Mesenchymal stem cell (in vitro differentiated cells and primary cell): ENCODE measurements at regions not wholly inside any gene's neighbourhood (a gene's known extent, or its start where the extent isn't known, plus 50 kb on each side); places are given as distances from the start of the nearest gene placed in this dataset.

Source experiments
- DNase-seq: peaks from one replicate; pipeline ENCODE4 v3.0.0-alpha.2; 2013
- H2AFZ ChIP-seq: one replicate; pipeline ENCODE4 v1.6.1; 2013; ENCODE audit warnings: low read depth, mild to moderate bottlenecking, control low read depth, inconsistent platforms, low read length, moderate library complexity
- H2AK5ac ChIP-seq: 2 replicates; pipeline ENCODE4 v1.6.1; 2013; ENCODE audit warnings: low read length, moderate library complexity, mild to moderate bottlenecking, inconsistent platforms; ENCODE audit not compliant: severe bottlenecking
- H2BK120ac ChIP-seq: one replicate; pipeline ENCODE4 v1.6.1; 2013; ENCODE audit warnings: low read depth, mild to moderate bottlenecking, inconsistent platforms, low read length, moderate library complexity
- H2BK12ac ChIP-seq, 2 experiments: one replicate each; pipeline ENCODE4 v1.6.1; 2013; ENCODE audit warnings: inconsistent platforms in 2 of 2, low read length in 2 of 2, mild to moderate bottlenecking in 2 of 2, moderate library complexity in 2 of 2, control low read depth in 1 of 2
- H2BK15ac ChIP-seq: one replicate; pipeline ENCODE4 v1.6.1; 2013; ENCODE audit warnings: mild to moderate bottlenecking, low read depth, inconsistent platforms; ENCODE audit not compliant: poor library complexity, severe bottlenecking
- H2BK5ac ChIP-seq: 2 replicates; pipeline ENCODE4 v1.6.1; 2013; ENCODE audit warnings: low read depth, mild to moderate bottlenecking, low read length, control low read depth, inconsistent platforms; ENCODE audit not compliant: poor library complexity, severe bottlenecking
- H3K14ac ChIP-seq, 2 experiments: one replicate each; pipeline ENCODE4 v1.6.1; 2013; ENCODE audit warnings: inconsistent platforms in 2 of 2, low read length in 2 of 2, control low read depth in 1 of 2, mild to moderate bottlenecking in 1 of 2, moderate library complexity in 1 of 2
- H3K18ac ChIP-seq, 2 experiments: one replicate each; pipeline ENCODE4 v1.6.1; 2013; ENCODE audit warnings: inconsistent platforms in 2 of 2, low read length in 2 of 2, control low read depth in 1 of 2, low read depth in 1 of 2, mild to moderate bottlenecking in 1 of 2
- H3K23ac ChIP-seq, 2 experiments: one replicate each; pipeline ENCODE4 v1.6.1; 2013; ENCODE audit warnings: inconsistent platforms in 2 of 2, low read length in 2 of 2, mild to moderate bottlenecking in 2 of 2, moderate library complexity in 2 of 2, control low read depth in 1 of 2
- H3K27ac ChIP-seq: 2 replicates; pipeline ENCODE4 v1.5.1; 2013; ENCODE audit warnings: mild to moderate bottlenecking, moderate library complexity, low read length, control low read depth, inconsistent platforms; ENCODE audit not compliant: poor library complexity, severe bottlenecking
- H3K27me3 ChIP-seq, 2 experiments: 2 replicates each; pipeline versions ENCODE4 v1.6.1 to v1.7.0; 2013; ENCODE audit warnings: low read length in 2 of 2, mild to moderate bottlenecking in 2 of 2, moderate library complexity in 2 of 2, control low read depth in 1 of 2, inconsistent platforms in 1 of 2; ENCODE audit not compliant: control insufficient read depth in 1 of 2, insufficient read depth in 1 of 2
- H3K36me3 ChIP-seq, 2 experiments: 2 replicates each; pipeline versions ENCODE4 v1.6.1 to v1.7.0; 2013; ENCODE audit warnings: low read length in 2 of 2, control low read depth in 1 of 2, inconsistent platforms in 1 of 2, low read depth in 1 of 2, mild to moderate bottlenecking in 1 of 2; ENCODE audit not compliant: insufficient read depth in 2 of 2, control insufficient read depth in 1 of 2
- H3K4ac ChIP-seq, 2 experiments: one replicate each; pipeline ENCODE4 v1.6.1; 2013; ENCODE audit warnings: inconsistent platforms in 2 of 2, low read length in 2 of 2, mild to moderate bottlenecking in 2 of 2, moderate library complexity in 2 of 2, control low read depth in 1 of 2, low read depth in 1 of 2
- H3K4me1 ChIP-seq: 2 replicates; pipeline ENCODE4 v1.6.1; 2013; ENCODE audit warnings: low read depth, low read length, control low read depth; ENCODE audit not compliant: control insufficient read depth, insufficient read depth
- H3K4me2 ChIP-seq: 2 replicates; pipeline ENCODE4 v1.6.1; 2013; ENCODE audit warnings: low read length, mild to moderate bottlenecking, inconsistent platforms; ENCODE audit not compliant: poor library complexity, severe bottlenecking
- H3K4me3 ChIP-seq, 2 experiments: 2 replicates each; pipeline versions ENCODE4 v1.5.1 to v1.7.0; 2013; ENCODE audit warnings: low read length in 2 of 2, mild to moderate bottlenecking in 2 of 2, control low read depth in 1 of 2, low read depth in 1 of 2; ENCODE audit not compliant: insufficient read depth in 1 of 2
- H3K79me1 ChIP-seq: replicated peaks from 2 replicates; pipeline ENCODE4 v1.6.1; 2013; ENCODE audit warnings: mild to moderate bottlenecking, control low read depth, low read length, inconsistent platforms; ENCODE audit not compliant: poor library complexity, severe bottlenecking
- H3K9ac ChIP-seq: 2 replicates; pipeline ENCODE4 v1.7.0; 2013; ENCODE audit warnings: mild to moderate bottlenecking, low read length, moderate library complexity
- H3K9me3 ChIP-seq: 2 replicates; pipeline ENCODE4 v1.7.0; 2013; ENCODE audit warnings: mild to moderate bottlenecking, low read length; ENCODE audit not compliant: control insufficient read depth
- H4K8ac ChIP-seq: one replicate; pipeline ENCODE4 v1.6.1; 2013; ENCODE audit warnings: inconsistent platforms, mild to moderate bottlenecking, low read length, moderate library complexity
- H4K91ac ChIP-seq: one replicate; pipeline ENCODE4 v1.6.1; 2013; ENCODE audit warnings: mild to moderate bottlenecking, low read length, inconsistent platforms
- WGBS: methylation state at CpG from one replicate; pipeline ENCODE4 v1.1.7; 2013; ENCODE audit warnings: mixed read lengths; 5-methylcytosine and 5-hydroxymethylcytosine counted together

GRCh38 chr2:185952100-185952499 is 213.5 kb downstream of the FSIP2 start:
- H3K9me3 ChIP-seq = peaks cover 20% of the 10 kb centered on the region
- no peaks in the 10 kb centered on the region for H3K4me1 ChIP-seq
- no peak overlapping the region for H2AFZ ChIP-seq
- WGBS = no CpG with 5 or more reads among the region's 3 CpGs
- no peak overlapping the region for H3K18ac ChIP-seq
- no peak overlapping the region for H3K4ac ChIP-seq
- no peak overlapping the region for H4K8ac ChIP-seq
- H3K14ac ChIP-seq = no peak overlapping the region
- H3K4me2 ChIP-seq = no peak overlapping the region
- H3K27ac ChIP-seq = no peak overlapping the region
- no peak overlapping the region for H2AK5ac ChIP-seq
- no peaks in the 10 kb centered on the region for H3K79me1 ChIP-seq
- H3K9ac ChIP-seq = no peak overlapping the region
- H3K27me3 ChIP-seq = no peaks in the 10 kb centered on the region
- H2BK120ac ChIP-seq = no peak overlapping the region
- DNase-seq = no peak
- H2BK12ac ChIP-seq = no peak overlapping the region
- H4K91ac ChIP-seq = no peak overlapping the region
- no peak overlapping the region for H2BK5ac ChIP-seq
- no peak overlapping the region for H2BK15ac ChIP-seq
- no peak overlapping the region for H3K23ac ChIP-seq
- no peaks in the 10 kb centered on the region for H3K36me3 ChIP-seq
- no peak overlapping the region for H3K4me3 ChIP-seq

GRCh38 chr2:185954389-185954788 is 215.8 kb downstream of the FSIP2 start:
- no peak overlapping the region for H2AFZ ChIP-seq
- H3K4ac ChIP-seq = no peak overlapping the region
- WGBS = 65% methylated on average over 2 of the region's 2 CpGs
- H3K27ac ChIP-seq = no peak overlapping the region
- no peak overlapping the region for H2AK5ac ChIP-seq
- no peak overlapping the region for H3K18ac ChIP-seq
- no peaks in the 10 kb centered on the region for H3K4me1 ChIP-seq
- H3K9me3 ChIP-seq = peaks cover 16% of the 10 kb centered on the region
- H2BK12ac ChIP-seq = no peak overlapping the region
- no peak overlapping the region for H2BK15ac ChIP-seq
- no peaks in the 10 kb centered on the region for H3K36me3 ChIP-seq
- H3K4me3 ChIP-seq = no peak overlapping the region
- H2BK120ac ChIP-seq = no peak overlapping the region
- H2BK5ac ChIP-seq = no peak overlapping the region
- H3K79me1 ChIP-seq = no peaks in the 10 kb centered on the region
- no peak overlapping the region for H4K8ac ChIP-seq
- H3K14ac ChIP-seq = no peak overlapping the region
- no peaks in the 10 kb centered on the region for H3K27me3 ChIP-seq
- H3K9ac ChIP-seq = no peak overlapping the region
- H3K23ac ChIP-seq = no peak overlapping the region
- no peak overlapping the region for H4K91ac ChIP-seq
- DNase-seq = no peak
- no peak overlapping the region for H3K4me2 ChIP-seq

GRCh38 chr2:185955050-185955449 is 216.4 kb downstream of the FSIP2 start:
- Histone ChIP-seq H3K9me3 (peaks cover 15% of the 10 kb centered on the region), H2AFZ (no peak overlapping the region), H3K4me1 (no peaks in the 10 kb centered on the region), H3K18ac (no peak overlapping the region), H2BK15ac (no peak overlapping the region), H4K91ac (no peak overlapping the region), H3K4ac (no peak overlapping the region), H2BK5ac (no peak overlapping the region), H3K23ac (no peak overlapping the region), H4K8ac (no peak overlapping the region), H3K36me3 (no peaks in the 10 kb centered on the region), H2AK5ac (no peak overlapping the region), H3K27ac (no peak overlapping the region), H3K9ac (no peak overlapping the region), H2BK12ac (no peak overlapping the region), H3K79me1 (no peaks in the 10 kb centered on the region), H3K4me3 (no peak overlapping the region), H2BK120ac (no peak overlapping the region), H3K27me3 (no peaks in the 10 kb centered on the region), H3K4me2 (no peak overlapping the region), H3K14ac (no peak overlapping the region)
- no CpG with 5 or more reads among the region's 1 CpG for WGBS
- no peak for DNase-seq

DNA sequence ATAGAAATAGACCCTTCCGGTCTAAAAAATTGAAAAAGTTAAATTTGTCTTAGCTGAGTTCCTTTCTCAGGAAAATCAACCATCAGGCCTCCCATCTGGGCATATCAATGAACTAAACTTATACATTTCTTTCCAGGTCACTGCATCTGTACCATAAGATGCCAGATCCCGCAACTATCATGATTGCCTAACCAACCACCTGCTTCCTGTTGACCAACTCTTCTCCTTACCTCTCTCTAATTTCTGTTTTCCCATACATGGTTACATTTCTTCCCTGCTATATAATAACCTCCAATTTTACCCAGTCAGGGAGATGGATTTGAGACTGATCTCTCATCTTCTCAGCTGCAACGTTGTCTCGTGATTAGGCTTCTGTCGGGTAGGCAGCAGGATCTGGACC is 228.7 kb downstream of the FSIP2 start:
- Histone ChIP-seq H2BK5ac (no peak overlapping the region), H3K14ac (no peak overlapping the region), H4K91ac (no peak overlapping the region), H2AK5ac (no peak overlapping the region), H2BK15ac (no peak overlapping the region), H3K9ac (no peak overlapping the region), H3K4me2 (no peak overlapping the region), H2BK120ac (no peak overlapping the region), H3K36me3 (no peaks in the 10 kb centered on the region), H3K9me3 (peaks cover 23% of the 10 kb centered on the region), H2BK12ac (no peak overlapping the region), H3K79me1 (no peaks in the 10 kb centered on the region), H2AFZ (no peak overlapping the region), H3K27ac (no peak overlapping the region), H3K18ac (no peak overlapping the region), H4K8ac (no peak overlapping the region), H3K4ac (no peak overlapping the region), H3K4me1 (no peaks in the 10 kb centered on the region), H3K4me3 (no peak overlapping the region), H3K23ac (no peak overlapping the region), H3K27me3 (no peaks in the 10 kb centered on the region)
- no peak for DNase-seq
- WGBS = over 99% methylated on average over 5 of the region's 5 CpGs
